ENCODE measurements at regions not wholly inside any gene's neighbourhood (a gene's known extent, or its start where the extent isn't known, plus 50 kb on each side); places are given as distances from the start of the nearest gene placed in this dataset.

GRCh38 chr11:116658876-116659535 lies 113.8 kb downstream of the BUD13 start:
- TF ChIP-seq CTCF (IDR thresholded peaks at IDR 0.05) (no peak), ZFX (IDR thresholded peaks at IDR 0.05; ENCODE audit: borderline replicate concordance) (no peak)

All from 22Rv1 (cell line).